GM12878 (cell line): ENCODE measurements at regions not wholly inside any gene's neighbourhood (a gene's known extent, or its start where the extent isn't known, plus 50 kb on each side); places are given as distances from the start of the nearest gene placed in this dataset.

Source experiments
- ATAC-seq: fragments of 200-7000 bp; cut with Tn5 transposase; 3 replicates; pipeline ENCODE4 v1.9.1; 2020; ENCODE audit warnings: mild to moderate bottlenecking, moderate library complexity
- BruUV-seq: library from RNA; stranded (reverse); fragments of 400-500 nt; replicated peaks from 2 replicates; lab custom pipeline; 2021; lab: Mats Ljungman, UMichigan
- CTCF ChIA-PET: fragments of 300-600 bp; sonication (Branson Sonifier 250); formaldehyde crosslinking; extraction: SDS; loops from one replicate; lab custom pipeline; 2021; ENCODE audit warnings: inconsistent platforms; lab: Yijun Ruan, JAX
- POLR2A ChIA-PET: fragments of 350-600 bp; formaldehyde crosslinking; extraction: SDS; loops from one replicate; lab custom pipeline; 2021; ENCODE audit warnings: inconsistent platforms; lab: Charles Lee
- RAD21 ChIA-PET: fragments of 300-600 bp; sonication (Branson Sonifier 250); formaldehyde crosslinking; loops from one replicate; lab custom pipeline; 2023; ENCODE audit warnings: antibody characterized with exemption; ENCODE audit not compliant: unreplicated experiment; lab: Charles Lee
- SMC1A ChIA-PET: fragments of 300-600 bp; sonication (Branson Sonifier 250); formaldehyde crosslinking; loops from one replicate; lab custom pipeline; 2023; ENCODE audit not compliant: unreplicated experiment, uncharacterized antibody; lab: Charles Lee
- DNase-seq: peaks from one replicate; pipeline ENCODE4 v3.0.0-alpha.2; 2011; ENCODE audit warnings: low read depth, low spot score
- FAIRE-seq: peaks from 3 replicates; lab custom pipeline; 2011; peaks lifted over from hg19 to GRCh38; lab: Jason Lieb, UNC
- H2AFZ ChIP-seq: 2 replicates; pipeline ENCODE4 v1.6.0; 2011; ENCODE audit warnings: low read depth, low read length, control low read depth; ENCODE audit not compliant: control insufficient read depth
- H3K27ac ChIP-seq: 2 replicates; pipeline ENCODE4 v1.5.1; 2011; ENCODE audit warnings: control low read depth; ENCODE audit not compliant: control insufficient read depth, insufficient read depth
- H3K27me3 ChIP-seq, 2 experiments: replicated peaks in 1 of 2; 2 replicates each; pipeline versions ENCODE4 v1.6.0 to v1.6.1; 2011; ENCODE audit warnings: low read length in 1 of 2; ENCODE audit not compliant: control insufficient read depth in 2 of 2, insufficient read depth in 2 of 2
- H3K36me3 ChIP-seq, 2 experiments: 2 replicates each; pipeline ENCODE4 v1.5.1; 2011; ENCODE audit warnings: low read length in 1 of 2; ENCODE audit not compliant: control insufficient read depth in 2 of 2, insufficient read depth in 2 of 2
- H3K4me1 ChIP-seq: 2 replicates; pipeline ENCODE4 v1.6.1; 2011; ENCODE audit warnings: mild to moderate bottlenecking, low read length, moderate library complexity, mixed read lengths; ENCODE audit not compliant: control insufficient read depth, insufficient read depth
- H3K4me2 ChIP-seq: 2 replicates; pipeline ENCODE4 v1.6.0; 2011; ENCODE audit warnings: control low read depth; ENCODE audit not compliant: control insufficient read depth, insufficient read depth
- H3K4me3 ChIP-seq: fragments of 200-600 bp; sonication (generic); 2 replicates; pipeline ENCODE4 v1.5.1; 2016
- H3K79me2 ChIP-seq: 2 replicates; pipeline ENCODE4 v1.6.0; 2011; ENCODE audit warnings: low read length; ENCODE audit not compliant: control insufficient read depth, insufficient read depth
- H3K9ac ChIP-seq: 2 replicates; pipeline ENCODE4 v1.8.0; 2011; ENCODE audit warnings: low read length, control low read depth, mixed read lengths; ENCODE audit not compliant: control insufficient read depth, insufficient read depth
- H3K9me3 ChIP-seq: replicated peaks from 3 replicates; pipeline ENCODE4 v1.5.1; 2011; ENCODE audit warnings: mild to moderate bottlenecking, low read length; ENCODE audit not compliant: control insufficient read depth, insufficient read depth
- H4K20me1 ChIP-seq: 2 replicates; pipeline ENCODE4 v1.6.0; 2011; ENCODE audit not compliant: control insufficient read depth, insufficient read depth
- BMI1 ChIP-seq: fragments of 450-650 bp; IDR thresholded peaks from 2 replicates; pipeline ENCODE4 v1.6.1; 2016; ENCODE audit warnings: mild to moderate bottlenecking, moderate library complexity, borderline replicate concordance
- FOS ChIP-seq: IDR thresholded peaks from 3 replicates; pipeline ENCODE4 v1.6.1; 2011; ENCODE audit warnings: borderline replicate concordance; ENCODE audit not compliant: insufficient read length; ENCODE audit errors: extremely low read depth
- KAT2A ChIP-seq: conservative IDR thresholded peaks from 2 replicates; pipeline ENCODE4 v1.6.1; 2011; ENCODE audit warnings: low read depth, low read length; ENCODE audit not compliant: control insufficient read depth
- NBN ChIP-seq: fragments of 450-650 bp; IDR thresholded peaks from 2 replicates; pipeline ENCODE4 v1.6.1; 2016
- RCOR1 ChIP-seq: conservative IDR thresholded peaks from 2 replicates; pipeline ENCODE4 v1.6.1; 2012; ENCODE audit warnings: low read depth, low read length, improper control_type of control experiment
- RUNX3 ChIP-seq: IDR thresholded peaks from 2 replicates; pipeline ENCODE4 v1.6.1; 2012; ENCODE audit warnings: low read length, inconsistent platforms
- SREBF2 ChIP-seq: IDR thresholded peaks from 2 replicates; pipeline ENCODE4 v1.6.1; 2012; ENCODE audit warnings: mild to moderate bottlenecking, low read length
- STAT1 ChIP-seq: fragments of 450-650 bp; conservative IDR thresholded peaks from 2 replicates; pipeline ENCODE4 v1.6.1; 2014; ENCODE audit warnings: antibody characterized with exemption, mild to moderate bottlenecking
- TARDBP ChIP-seq: IDR thresholded peaks from 2 replicates; pipeline ENCODE4 v1.6.1; 2016; ENCODE audit warnings: borderline replicate concordance
- ZNF384 ChIP-seq: IDR thresholded peaks from 2 replicates; pipeline ENCODE4 v1.6.1; 2012; ENCODE audit warnings: low read depth, mild to moderate bottlenecking, low read length, improper control_type of control experiment, borderline replicate concordance
- ZNF622 ChIP-seq: fragments of 450-650 bp; IDR thresholded peaks from 2 replicates; pipeline ENCODE4 v1.6.1; 2017; ENCODE audit warnings: mild to moderate bottlenecking, inconsistent platforms
- WGBS: methylation state at CpG from one replicate; pipeline ENCODE4 v1.1.6; 2016; ENCODE audit warnings: low lambda C conversion rate; ENCODE audit not compliant: insufficient replicate concordance, insufficient coverage; ENCODE audit errors: missing lambda C conversion rate; 5-methylcytosine and 5-hydroxymethylcytosine counted together
- in situ Hi-C: fragments of 300-500 bp; cut with MboI; formaldehyde crosslinking; loops from 9 replicates; pipeline ENCODE4 v1.14.3; 2018; ENCODE audit warnings: mixed read lengths
- intact Hi-C: fragments of 100-400 bp; cut with micrococcal nuclease; formaldehyde crosslinking; loops from one replicate; pipeline ENCODE4 v1.14.2; 2022; ENCODE audit not compliant: unreplicated experiment
- TF ChIP-seq, protein P1 (sequence below): fragments of 450-650 bp; IDR thresholded peaks from 2 replicates; pipeline ENCODE4 v1.6.1; 2017; ENCODE audit warnings: mild to moderate bottlenecking, moderate library complexity
- TF ChIP-seq, protein P2 (sequence below): IDR thresholded peaks from 2 replicates; pipeline ENCODE4 v1.6.1; 2012; ENCODE audit warnings: mild to moderate bottlenecking, low read depth, low read length

DNA sequence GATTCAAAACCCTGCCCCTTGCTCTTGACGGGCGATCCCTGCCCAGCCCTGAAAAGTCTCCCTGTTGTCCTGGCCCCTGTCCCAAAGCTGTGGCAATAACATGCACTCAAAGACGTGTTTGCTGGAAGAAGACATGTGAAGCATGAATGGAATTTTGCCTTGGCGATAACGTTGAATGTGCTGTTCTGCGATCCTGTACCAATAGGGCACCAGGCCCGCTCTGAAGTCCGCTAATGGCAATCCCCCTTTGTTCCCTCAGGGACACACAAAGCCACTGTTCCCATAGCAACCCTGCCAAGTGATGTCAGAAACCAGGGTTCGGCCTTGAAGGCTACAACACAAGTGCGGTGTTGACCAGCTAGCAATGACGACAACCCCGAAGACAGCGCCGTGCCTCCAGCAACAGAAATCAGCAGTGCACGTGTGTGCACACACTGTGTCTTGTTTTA lies 284.6 kb downstream of the KLF6 start:
- in situ Hi-C loops: no loop called here
- ATAC-seq: no peak

More for the DNA sequence above, 284.6 kb downstream of the KLF6 start:
- Histone ChIP-seq H3K4me3 (no peak overlapping the region), H2AFZ (no peak overlapping the region), H4K20me1 (no peaks in the 10 kb centered on the region), H3K36me3 (no peaks in the 10 kb centered on the region), H3K9ac (no peak overlapping the region), H3K79me2 (no peaks in the 10 kb centered on the region), H3K27me3 (no peaks in the 10 kb centered on the region; a peak in 1 of 4 replicates), H3K4me1 (no peaks in the 10 kb centered on the region), H3K27ac (no peak overlapping the region), H3K4me2 (no peak overlapping the region), H3K9me3 (no peaks in the 10 kb centered on the region)
- no TSS peak for BruUV-seq
- no peak for DNase-seq
- intact Hi-C loops: no loop called here
- TF ChIP-seq, protein P1, sequence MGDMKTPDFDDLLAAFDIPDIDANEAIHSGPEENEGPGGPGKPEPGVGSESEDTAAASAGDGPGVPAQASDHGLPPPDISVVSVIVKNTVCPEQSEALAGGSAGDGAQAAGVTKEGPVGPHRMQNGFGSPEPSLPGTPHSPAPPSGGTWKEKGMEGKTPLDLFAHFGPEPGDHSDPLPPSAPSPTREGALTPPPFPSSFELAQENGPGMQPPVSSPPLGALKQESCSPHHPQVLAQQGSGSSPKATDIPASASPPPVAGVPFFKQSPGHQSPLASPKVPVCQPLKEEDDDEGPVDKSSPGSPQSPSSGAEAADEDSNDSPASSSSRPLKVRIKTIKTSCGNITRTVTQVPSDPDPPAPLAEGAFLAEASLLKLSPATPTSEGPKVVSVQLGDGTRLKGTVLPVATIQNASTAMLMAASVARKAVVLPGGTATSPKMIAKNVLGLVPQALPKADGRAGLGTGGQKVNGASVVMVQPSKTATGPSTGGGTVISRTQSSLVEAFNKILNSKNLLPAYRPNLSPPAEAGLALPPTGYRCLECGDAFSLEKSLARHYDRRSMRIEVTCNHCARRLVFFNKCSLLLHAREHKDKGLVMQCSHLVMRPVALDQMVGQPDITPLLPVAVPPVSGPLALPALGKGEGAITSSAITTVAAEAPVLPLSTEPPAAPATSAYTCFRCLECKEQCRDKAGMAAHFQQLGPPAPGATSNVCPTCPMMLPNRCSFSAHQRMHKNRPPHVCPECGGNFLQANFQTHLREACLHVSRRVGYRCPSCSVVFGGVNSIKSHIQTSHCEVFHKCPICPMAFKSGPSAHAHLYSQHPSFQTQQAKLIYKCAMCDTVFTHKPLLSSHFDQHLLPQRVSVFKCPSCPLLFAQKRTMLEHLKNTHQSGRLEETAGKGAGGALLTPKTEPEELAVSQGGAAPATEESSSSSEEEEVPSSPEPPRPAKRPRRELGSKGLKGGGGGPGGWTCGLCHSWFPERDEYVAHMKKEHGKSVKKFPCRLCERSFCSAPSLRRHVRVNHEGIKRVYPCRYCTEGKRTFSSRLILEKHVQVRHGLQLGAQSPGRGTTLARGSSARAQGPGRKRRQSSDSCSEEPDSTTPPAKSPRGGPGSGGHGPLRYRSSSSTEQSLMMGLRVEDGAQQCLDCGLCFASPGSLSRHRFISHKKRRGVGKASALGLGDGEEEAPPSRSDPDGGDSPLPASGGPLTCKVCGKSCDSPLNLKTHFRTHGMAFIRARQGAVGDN: no peak
- TF ChIP-seq SREBF2: no peak
- no peak for TF ChIP-seq BMI1
- no peak for TF ChIP-seq STAT1
- TF ChIP-seq FOS: no peak
- TF ChIP-seq ZNF384: no peak
- TF ChIP-seq TARDBP: no peak
- TF ChIP-seq ZNF622: no peak
- TF ChIP-seq, protein P2, sequence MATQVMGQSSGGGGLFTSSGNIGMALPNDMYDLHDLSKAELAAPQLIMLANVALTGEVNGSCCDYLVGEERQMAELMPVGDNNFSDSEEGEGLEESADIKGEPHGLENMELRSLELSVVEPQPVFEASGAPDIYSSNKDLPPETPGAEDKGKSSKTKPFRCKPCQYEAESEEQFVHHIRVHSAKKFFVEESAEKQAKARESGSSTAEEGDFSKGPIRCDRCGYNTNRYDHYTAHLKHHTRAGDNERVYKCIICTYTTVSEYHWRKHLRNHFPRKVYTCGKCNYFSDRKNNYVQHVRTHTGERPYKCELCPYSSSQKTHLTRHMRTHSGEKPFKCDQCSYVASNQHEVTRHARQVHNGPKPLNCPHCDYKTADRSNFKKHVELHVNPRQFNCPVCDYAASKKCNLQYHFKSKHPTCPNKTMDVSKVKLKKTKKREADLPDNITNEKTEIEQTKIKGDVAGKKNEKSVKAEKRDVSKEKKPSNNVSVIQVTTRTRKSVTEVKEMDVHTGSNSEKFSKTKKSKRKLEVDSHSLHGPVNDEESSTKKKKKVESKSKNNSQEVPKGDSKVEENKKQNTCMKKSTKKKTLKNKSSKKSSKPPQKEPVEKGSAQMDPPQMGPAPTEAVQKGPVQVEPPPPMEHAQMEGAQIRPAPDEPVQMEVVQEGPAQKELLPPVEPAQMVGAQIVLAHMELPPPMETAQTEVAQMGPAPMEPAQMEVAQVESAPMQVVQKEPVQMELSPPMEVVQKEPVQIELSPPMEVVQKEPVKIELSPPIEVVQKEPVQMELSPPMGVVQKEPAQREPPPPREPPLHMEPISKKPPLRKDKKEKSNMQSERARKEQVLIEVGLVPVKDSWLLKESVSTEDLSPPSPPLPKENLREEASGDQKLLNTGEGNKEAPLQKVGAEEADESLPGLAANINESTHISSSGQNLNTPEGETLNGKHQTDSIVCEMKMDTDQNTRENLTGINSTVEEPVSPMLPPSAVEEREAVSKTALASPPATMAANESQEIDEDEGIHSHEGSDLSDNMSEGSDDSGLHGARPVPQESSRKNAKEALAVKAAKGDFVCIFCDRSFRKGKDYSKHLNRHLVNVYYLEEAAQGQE: no peak
- no peak for TF ChIP-seq RCOR1
- TF ChIP-seq RUNX3: no peak
- no peak for TF ChIP-seq NBN
- TF ChIP-seq KAT2A: no peak
- WGBS: 71% methylated on average over 15 of the region's 15 CpGs
- no peak for FAIRE-seq
- SMC1A ChIA-PET: no interaction called here
- POLR2A ChIA-PET: no interaction called here
- RAD21 ChIA-PET: no interaction called here
- CTCF ChIA-PET: no interaction called here
